GM18508 (cell line): ENCODE measurements at regions not wholly inside any gene's neighbourhood (a gene's known extent, or its start where the extent isn't known, plus 50 kb on each side); places are given as distances from the start of the nearest gene placed in this dataset.

Source experiments
- ATAC-seq: cut with Tn5 transposase; IDR thresholded peaks from one replicate; pipeline ENCODE4 v1.9.1; 2021; ENCODE audit warnings: moderate number of reproducible peaks; ENCODE audit not compliant: insufficient read depth, unreplicated experiment

GRCh38 chr3:153066983-153067382, 95.0 kb upstream of the RAP2B start:
- ATAC-seq = no peak

- ATAC-seq = no peak
These were observed 92.2 kb upstream of the RAP2B start for GRCh38 chr3:153069598-153070510.

GRCh38 chr3:153070511-153070868, 91.5 kb upstream of the RAP2B start:
- no peak for ATAC-seq

- ATAC-seq = no peak
These were observed 89.6 kb upstream of the RAP2B start for GRCh38 chr3:153072382-153072781.

GRCh38 chr3:153072856-153073255, 89.2 kb upstream of the RAP2B start:
- ATAC-seq = no peak

GRCh38 chr3:153073636-153074035, 88.4 kb upstream of the RAP2B start:
- ATAC-seq = no peak

GRCh38 chr3:153078826-153079225, 83.2 kb upstream of the RAP2B start:
- no peak for ATAC-seq

- ATAC-seq = no peak
These were observed 82.6 kb upstream of the RAP2B start for GRCh38 chr3:153079386-153079785.

- no peak for ATAC-seq
These were observed 81.2 kb upstream of the RAP2B start for GRCh38 chr3:153080778-153081240.

GRCh38 chr3:153084431-153084830, 77.6 kb upstream of the RAP2B start:
- ATAC-seq = no peak

GRCh38 chr3:153087595-153088566, 74.1 kb upstream of the RAP2B start:
- no peak for ATAC-seq

- ATAC-seq = no peak
These were observed 72.4 kb upstream of the RAP2B start for GRCh38 chr3:153089620-153090019.

GRCh38 chr3:153090973-153091372, 71.1 kb upstream of the RAP2B start:
- ATAC-seq = no peak

- no peak for ATAC-seq
These were observed 68.4 kb upstream of the RAP2B start for GRCh38 chr3:153093629-153094028.

- ATAC-seq = no peak
These were observed 67.6 kb upstream of the RAP2B start for GRCh38 chr3:153094386-153094785.

- ATAC-seq = no peak
These were observed 66.6 kb upstream of the RAP2B start for GRCh38 chr3:153095441-153095840.

- ATAC-seq = no peak
These were observed 65.3 kb upstream of the RAP2B start for GRCh38 chr3:153096731-153097131.

GRCh38 chr3:153097213-153097612, 64.8 kb upstream of the RAP2B start:
- ATAC-seq = no peak

GRCh38 chr3:153099131-153099530, 62.9 kb upstream of the RAP2B start:
- ATAC-seq = no peak

GRCh38 chr3:153103406-153103945, 58.5 kb upstream of the RAP2B start:
- no peak for ATAC-seq

GRCh38 chr3:153110041-153110440, 52.0 kb upstream of the RAP2B start:
- no peak for ATAC-seq
